ENCODE measurements at regions not wholly inside any gene's neighbourhood (a gene's known extent, or its start where the extent isn't known, plus 50 kb on each side); places are given as distances from the start of the nearest gene placed in this dataset.
"Not testable (repeated sequence)": the region's sequence is repeated elsewhere in the genome, so short reads cannot be mapped to it uniquely, and the experiment has no call there.

GRCh38 chr1:37157634-37158033, 123.3 kb upstream of the GRIK3 start:
- H3K27ac ChIP-seq: no peak overlapping the region
- no peak overlapping the region for H3K4me3 ChIP-seq

GRCh38 chr1:37158113-37158749, 123.9 kb upstream of the GRIK3 start:
- H3K4me3 ChIP-seq: no peak overlapping the region
- no peak overlapping the region for H3K27ac ChIP-seq

DNA sequence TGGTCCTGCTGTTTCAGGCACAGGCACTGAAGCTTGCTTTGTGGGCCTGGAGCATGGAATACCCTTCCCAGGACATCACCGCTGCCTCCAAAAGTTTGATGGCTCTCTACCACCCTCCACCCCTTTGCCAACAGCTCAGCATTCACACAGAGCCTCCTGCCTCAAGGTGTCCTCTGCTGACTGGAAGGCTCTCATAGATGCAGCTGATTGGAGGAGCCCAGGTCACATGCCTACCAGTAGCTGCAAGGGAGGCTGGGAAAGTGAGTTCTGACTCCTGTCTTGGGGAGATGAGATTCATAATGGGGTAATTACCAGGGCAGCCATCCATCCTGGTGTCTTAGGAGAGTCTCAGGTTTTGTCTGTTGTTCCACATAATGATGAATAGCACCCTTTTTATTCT, 124.8 kb upstream of the GRIK3 start:
- Histone ChIP-seq H3K27ac (no peak overlapping the region), H3K4me3 (no peak overlapping the region)

GRCh38 chr1:37161171-37161570, 126.9 kb upstream of the GRIK3 start:
- Histone ChIP-seq H3K27ac (no peak overlapping the region), H3K4me3 (no peak overlapping the region)

- Histone ChIP-seq H3K27ac (no peak overlapping the region), H3K4me3 (no peak overlapping the region)
These were observed 127.7 kb upstream of the GRIK3 start for GRCh38 chr1:37162059-37162458.

GRCh38 chr1:37166005-37166404, 131.7 kb upstream of the GRIK3 start:
- no peak overlapping the region for H3K4me3 ChIP-seq
- no peak overlapping the region for H3K27ac ChIP-seq

DNA sequence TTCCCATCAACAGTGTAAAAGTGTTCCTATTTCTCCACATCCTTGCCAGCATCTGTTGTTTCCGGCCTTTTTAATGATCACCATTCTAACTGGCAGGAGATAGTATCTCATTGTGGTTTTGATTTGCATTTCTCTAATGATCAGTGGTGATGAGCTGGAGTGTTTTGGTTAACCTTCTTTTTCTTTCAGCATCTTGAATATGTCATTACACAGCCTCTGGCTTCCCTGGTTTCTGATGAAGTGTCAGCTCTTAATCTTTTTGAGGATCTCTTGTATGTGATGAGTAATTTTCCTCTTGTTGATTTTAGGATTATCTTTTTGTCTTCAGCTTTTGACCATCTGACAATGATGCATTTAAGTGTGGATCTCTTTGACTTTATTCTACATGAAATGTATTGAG, 133.2 kb upstream of the GRIK3 start:
- Histone ChIP-seq H3K27ac (no peak overlapping the region), H3K4me3 (no peak overlapping the region)

- Histone ChIP-seq H3K27ac (no peak overlapping the region), H3K4me3 (no peak overlapping the region)
These were observed 134.9 kb upstream of the GRIK3 start for GRCh38 chr1:37169241-37169640.

DNA sequence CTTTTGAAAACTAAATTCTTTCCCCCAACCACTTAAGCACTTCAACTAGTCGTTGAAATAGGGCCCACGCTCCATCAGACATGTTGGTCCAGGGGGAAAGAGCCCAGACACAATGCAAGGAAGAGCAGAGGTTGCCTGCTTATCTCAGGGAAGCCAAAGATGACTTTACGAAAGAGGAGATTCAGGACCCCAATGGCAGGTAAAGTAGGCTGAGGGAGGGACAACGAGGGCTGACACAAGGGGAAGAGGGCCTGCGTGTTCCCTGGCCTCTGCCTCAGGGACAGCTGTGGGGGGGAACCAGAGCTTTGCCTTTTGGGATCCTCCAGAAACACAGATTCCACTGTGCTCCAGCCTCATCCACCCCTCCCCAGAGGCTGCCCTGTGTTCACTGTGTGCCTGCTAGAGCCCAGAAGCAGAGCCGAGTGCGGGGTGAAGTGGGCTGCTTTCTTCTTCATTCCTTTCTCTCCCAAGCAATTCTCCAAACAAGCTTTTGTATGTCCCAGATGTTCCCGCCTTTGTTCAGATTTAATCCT, 135.5 kb upstream of the GRIK3 start:
- no peak overlapping the region for H3K4me3 ChIP-seq
- H3K27ac ChIP-seq: no peak overlapping the region

GRCh38 chr1:37171691-37172090, 137.4 kb upstream of the GRIK3 start:
- Histone ChIP-seq H3K27ac (no peak overlapping the region), H3K4me3 (no peak overlapping the region)

GRCh38 chr1:37174341-37174740, 140.0 kb upstream of the GRIK3 start:
- H3K4me3 ChIP-seq: no peak overlapping the region
- no peak overlapping the region for H3K27ac ChIP-seq

GRCh38 chr1:37174876-37175275, 140.6 kb upstream of the GRIK3 start:
- Histone ChIP-seq H3K4me3 (no peak overlapping the region), H3K27ac (no peak overlapping the region)

- H3K4me3 ChIP-seq: no peak overlapping the region
- no peak overlapping the region for H3K27ac ChIP-seq
These were observed 141.4 kb upstream of the GRIK3 start for GRCh38 chr1:37175666-37176215.

DNA sequence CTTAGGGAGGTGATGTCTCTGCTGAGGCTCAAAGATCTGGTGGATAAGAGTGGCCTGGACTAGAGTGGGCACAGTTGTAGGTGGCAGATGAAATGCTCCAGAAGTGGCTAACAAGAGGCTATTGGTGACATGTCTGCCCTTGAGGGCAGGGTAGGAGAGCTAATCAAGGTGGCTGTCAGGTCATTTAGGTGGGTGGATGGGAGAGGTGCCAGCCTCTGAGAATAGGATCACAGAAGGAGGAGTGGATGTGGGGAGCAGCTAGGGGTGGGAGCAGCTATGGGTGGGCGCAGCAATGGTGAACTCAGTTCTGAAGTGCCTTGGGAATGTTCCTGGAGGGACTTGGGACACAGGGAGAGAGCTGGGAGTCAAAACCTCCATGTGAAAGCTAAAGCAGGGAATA, 142.0 kb upstream of the GRIK3 start:
- Histone ChIP-seq H3K4me3 (no peak overlapping the region), H3K27ac (no peak overlapping the region)

GRCh38 chr1:37177230-37177864, 143.0 kb upstream of the GRIK3 start:
- Histone ChIP-seq H3K4me3 (no peak overlapping the region), H3K27ac (no peak overlapping the region)

DNA sequence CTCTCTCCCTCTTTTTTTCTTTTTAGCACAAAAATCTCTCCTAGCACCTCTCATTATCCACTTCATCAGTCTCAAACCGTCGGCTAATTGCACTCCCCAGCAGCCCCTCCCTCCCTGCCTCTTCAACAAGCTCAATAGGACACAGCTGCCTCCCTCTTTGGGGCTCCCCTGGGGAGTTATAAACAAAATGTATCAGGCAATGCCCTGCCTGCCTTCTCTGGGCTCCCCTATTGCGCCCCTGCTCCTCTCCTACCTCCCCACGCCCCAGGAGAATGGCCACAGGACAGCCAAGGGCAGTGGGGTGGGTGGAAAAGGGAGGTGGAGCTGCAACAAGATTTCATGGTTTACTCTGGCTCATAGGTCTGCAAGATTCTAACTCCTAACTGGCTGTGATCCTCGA, 147.1 kb upstream of the GRIK3 start:
- H3K4me3 ChIP-seq: no peak overlapping the region
- H3K27ac ChIP-seq: no peak overlapping the region

DNA sequence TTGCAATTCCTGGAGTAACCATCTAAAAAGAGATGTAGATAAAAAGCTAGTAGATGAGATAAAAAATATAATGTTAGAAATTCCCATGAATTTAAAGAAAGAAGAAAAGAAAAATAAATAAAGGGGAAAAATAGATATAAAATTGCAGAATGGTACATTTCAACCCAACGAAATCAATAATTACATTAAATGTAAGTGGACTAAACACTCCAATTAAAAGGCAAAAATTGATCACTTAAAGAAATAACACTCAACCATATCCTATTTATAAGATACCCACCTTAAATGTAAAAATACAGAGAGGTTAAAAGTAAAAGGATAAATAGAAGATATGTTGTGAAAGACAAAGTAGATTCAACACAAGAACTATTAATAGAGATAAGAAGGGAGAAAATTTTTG, 150.5 kb upstream of the GRIK3 start:
- no peak overlapping the region for H3K27ac ChIP-seq

DNA sequence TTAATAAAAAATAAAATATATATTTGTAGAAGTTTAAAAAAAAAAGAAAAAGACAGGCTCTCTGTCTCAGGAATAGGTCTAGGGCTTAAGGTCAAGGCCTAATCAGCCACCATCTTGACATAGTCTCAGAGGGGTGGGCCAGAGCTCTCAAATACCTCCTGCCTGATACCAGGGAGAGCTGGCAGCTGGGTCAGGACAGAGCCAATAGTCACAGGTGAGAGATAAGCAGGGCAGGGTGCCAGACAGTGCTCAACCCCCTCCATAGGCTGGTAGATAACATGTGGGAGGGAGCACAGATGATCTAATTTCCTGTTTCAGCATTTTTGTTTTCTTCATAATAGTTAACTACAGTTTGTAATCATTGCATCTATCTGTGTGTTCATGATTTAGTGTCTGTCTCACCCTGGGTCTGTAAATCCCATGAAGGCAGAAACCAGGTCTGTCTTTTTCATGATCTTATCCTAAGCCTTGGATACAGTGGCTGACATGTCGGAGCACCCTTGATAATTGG, 152.0 kb upstream of the GRIK3 start:
- no peak overlapping the region for H3K27ac ChIP-seq
- H3K4me3 ChIP-seq: no peak overlapping the region

More for the DNA sequence above, 150.5 kb upstream of the GRIK3 start:
- H3K4me3 ChIP-seq: no peak overlapping the region

DNA sequence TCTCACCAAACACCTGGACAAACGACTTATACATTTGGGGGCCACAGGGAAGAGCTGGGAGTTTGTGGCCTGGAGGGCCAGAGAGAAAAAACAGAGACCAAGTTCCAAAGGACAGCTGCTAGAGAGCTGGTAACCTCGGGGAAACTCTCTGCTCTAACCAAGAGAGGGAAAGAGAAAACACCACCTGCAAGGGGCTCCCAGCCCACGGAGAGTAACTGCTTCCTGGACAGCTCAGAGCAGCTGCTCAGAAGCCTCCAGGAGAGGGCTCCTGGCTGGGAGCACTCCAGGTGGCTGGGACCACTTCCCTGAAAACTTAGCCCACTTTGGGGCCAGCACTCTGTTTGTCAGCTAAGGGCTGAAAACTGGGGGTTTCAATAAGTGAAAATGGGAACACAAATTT, 154.8 kb upstream of the GRIK3 start:
- Histone ChIP-seq H3K27ac (no peak overlapping the region), H3K4me3 (no peak overlapping the region)

DNA sequence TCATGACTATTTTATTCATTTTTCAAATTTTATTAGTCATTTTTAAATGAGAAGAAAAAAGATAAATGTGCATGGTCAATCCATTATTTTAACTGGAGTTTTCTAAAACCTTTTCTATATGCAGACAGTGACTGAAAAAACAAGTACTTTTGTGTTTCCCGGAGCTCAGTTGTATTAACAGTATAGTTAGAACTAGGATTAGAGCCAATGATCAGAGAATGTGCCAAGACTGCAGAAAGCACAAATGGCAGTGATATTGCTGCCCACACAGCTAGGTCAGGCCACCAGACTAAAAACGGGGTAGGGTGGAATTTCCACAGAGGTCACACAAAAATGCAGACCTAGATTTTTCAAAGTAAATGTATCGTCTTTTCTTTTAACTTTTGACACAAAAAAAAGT, 163.1 kb upstream of the GRIK3 start:
- no peak overlapping the region for H3K27ac ChIP-seq
- H3K4me3 ChIP-seq: no peak overlapping the region

- H3K4me3 ChIP-seq, H3K27ac ChIP-seq: not testable (repeated sequence)
These were observed 180.0 kb upstream of the GRIK3 start for GRCh38 chr1:37214305-37214704.
